Esophagus muscularis mucosa (tissue), 4 donors: ENCODE measurements at regions not wholly inside any gene's neighbourhood (a gene's known extent, or its start where the extent isn't known, plus 50 kb on each side); places are given as distances from the start of the nearest gene placed in this dataset.

Experiments
- DNase-seq: peaks from one replicate; pipeline ENCODE4 v3.0.0-alpha.2; 2017; ENCODE audit errors: extremely low spot score
- H3K27ac ChIP-seq, 4 donors: fragments of 200-600 bp; sonication (generic); replicated peaks in 1 of 4; 1 replicate in 3 of 4; 2 replicates in 1 of 4; pipeline ENCODE4 v1.5.1; 2016 to 2019; ENCODE audit warnings: mild to moderate bottlenecking in 1 of 4
- H3K27me3 ChIP-seq, 4 donors: fragments of 200-600 bp; sonication (generic); one replicate each; pipeline versions ENCODE4 v1.5.1 to v1.6.0; 2016 to 2019
- H3K36me3 ChIP-seq, 4 donors: fragments of 200-600 bp; sonication (generic); one replicate each; pipeline ENCODE4 v1.5.1; 2016 to 2019
- H3K4me1 ChIP-seq, 4 donors: fragments of 200-600 bp; sonication (generic); one replicate each; pipeline ENCODE4 v1.5.1; 2016 to 2019
- H3K4me3 ChIP-seq, 4 donors: fragments of 200-600 bp; sonication (generic); 1 replicate in 2 of 4; 2 replicates in 2 of 4; pipeline ENCODE4 v1.5.1; 2016 to 2019; ENCODE audit warnings: mild to moderate bottlenecking in 4 of 4, moderate library complexity in 1 of 4
- H3K9me3 ChIP-seq, 4 donors: fragments of 200-600 bp; sonication (generic); 1 replicate in 3 of 4; 2 replicates in 1 of 4; pipeline ENCODE4 v1.5.1; 2016 to 2019
- CTCF ChIP-seq, 3 experiments: fragments of 200-600 bp in 2 of 3; fragments of 450-650 bp in 1 of 3; sonication (generic) in 2 of 3; IDR thresholded peaks; one replicate each; pipeline ENCODE4 v1.5.1; 2017 to 2019; ENCODE audit warnings: antibody characterized with exemption in 3 of 3, mild to moderate bottlenecking in 2 of 3, moderate library complexity in 1 of 3
- EP300 ChIP-seq: sonication (generic); formaldehyde crosslinking; IDR thresholded peaks from one replicate; pipeline ENCODE4 v1.6.1; 2017; ENCODE audit warnings: antibody characterized with exemption
- POLR2A ChIP-seq: fragments of 450-650 bp; IDR thresholded peaks from one replicate; pipeline ENCODE4 v1.6.1; 2017; ENCODE audit warnings: antibody characterized with exemption, moderate library complexity, mild to moderate bottlenecking, low read depth
- POLR2AphosphoS5 ChIP-seq, 2 donors: sonication (generic); formaldehyde crosslinking; IDR thresholded peaks; one replicate each; pipeline ENCODE4 v1.6.1; 2017; ENCODE audit warnings: antibody characterized with exemption in 2 of 2
- WGBS: methylation state at CpG from one replicate; pipeline ENCODE4 v1.1.5; 2018; 5-methylcytosine and 5-hydroxymethylcytosine counted together
- intact Hi-C: fragments of 100-400 bp; cut with DNase I; formaldehyde crosslinking; loops from one replicate; pipeline ENCODE4 v1.15.1; 2023

- Histone ChIP-seq H3K27ac (no peak overlapping the region), H3K36me3 (no peaks in the 10 kb centered on the region), H3K9me3 (no peaks in the 10 kb centered on the region), H3K4me3 (no peak overlapping the region), H3K4me1 (no peaks in the 10 kb centered on the region), H3K27me3 (no peaks in the 10 kb centered on the region)
- WGBS = 85% methylated on average over 1 of the region's 1 CpG
- intact Hi-C loops = no loop called here
- DNase-seq = no peak
- TF ChIP-seq CTCF (IDR thresholded peaks at IDR 0.05) (no peak), EP300 (no peak), POLR2A (no peak), POLR2AphosphoS5 (IDR thresholded peaks at IDR 0.05) (no peak)
These were observed 345.3 kb upstream of the CDH20 start for GRCh38 chr18:60987963-60988362.

- H3K36me3 ChIP-seq = no peaks in the 10 kb centered on the region
- H3K4me1 ChIP-seq = no peaks in the 10 kb centered on the region
- no peaks in the 10 kb centered on the region for H3K27me3 ChIP-seq
- 66% methylated on average over 1 of the region's 1 CpG for WGBS
- no peak overlapping the region for H3K4me3 ChIP-seq
- TF ChIP-seq POLR2A (no peak), CTCF (IDR thresholded peaks at IDR 0.05) (no peak), POLR2AphosphoS5 (IDR thresholded peaks at IDR 0.05) (no peak), EP300 (no peak)
- no peak for DNase-seq
- no peaks in the 10 kb centered on the region for H3K9me3 ChIP-seq
- intact Hi-C loops = no loop called here
- H3K27ac ChIP-seq = no peak overlapping the region
These were observed 336.9 kb upstream of the CDH20 start for GRCh38 chr18:60996326-60996725.

GRCh38 chr18:60996822-60997221 is 336.4 kb upstream of the CDH20 start:
- intact Hi-C loops = no loop called here
- Histone ChIP-seq H3K27ac (no peak overlapping the region), H3K4me3 (no peak overlapping the region), H3K36me3 (no peaks in the 10 kb centered on the region), H3K9me3 (no peaks in the 10 kb centered on the region), H3K27me3 (no peaks in the 10 kb centered on the region), H3K4me1 (no peaks in the 10 kb centered on the region)
- no peak for DNase-seq
- TF ChIP-seq EP300 (no peak), POLR2AphosphoS5 (IDR thresholded peaks at IDR 0.05) (no peak)
- WGBS = 83% methylated on average over 5 of the region's 5 CpGs

GRCh38 chr18:61001138-61001537 is 332.1 kb upstream of the CDH20 start:
- no peaks in the 10 kb centered on the region for H3K4me1 ChIP-seq
- intact Hi-C loops = no loop called here
- no peak for TF ChIP-seq CTCF (IDR thresholded peaks at IDR 0.05)
- TF ChIP-seq POLR2AphosphoS5 (IDR thresholded peaks at IDR 0.05) = no peak
- TF ChIP-seq POLR2A = no peak
- TF ChIP-seq EP300 = no peak
- H3K4me3 ChIP-seq = no peak overlapping the region
- H3K27ac ChIP-seq = no peak overlapping the region
- no peak for DNase-seq
- 69% methylated on average over 2 of the region's 2 CpGs for WGBS
- H3K27me3 ChIP-seq = no peaks in the 10 kb centered on the region
- no peaks in the 10 kb centered on the region for H3K36me3 ChIP-seq
- H3K9me3 ChIP-seq = no peaks in the 10 kb centered on the region

- H3K27me3 ChIP-seq = no peaks in the 10 kb centered on the region
- H3K36me3 ChIP-seq = no peaks in the 10 kb centered on the region
- DNase-seq = no peak
- no peak overlapping the region for H3K4me3 ChIP-seq
- 90% methylated on average over 4 of the region's 4 CpGs for WGBS
- intact Hi-C loops = no loop called here
- no peak overlapping the region for H3K27ac ChIP-seq
- no peak for TF ChIP-seq EP300
- no peak for TF ChIP-seq CTCF (IDR thresholded peaks at IDR 0.05)
- TF ChIP-seq POLR2A = no peak
- TF ChIP-seq POLR2AphosphoS5 (IDR thresholded peaks at IDR 0.05) = no peak
- no peaks in the 10 kb centered on the region for H3K9me3 ChIP-seq
- H3K4me1 ChIP-seq = no peaks in the 10 kb centered on the region
These were observed 326.5 kb upstream of the CDH20 start for GRCh38 chr18:61006687-61007224.
